ENCODE measurements at regions not wholly inside any gene's neighbourhood (a gene's known extent, or its start where the extent isn't known, plus 50 kb on each side); places are given as distances from the start of the nearest gene placed in this dataset.

GRCh38 chr15:100783291-100783690 is 96.3 kb upstream of the ALDH1A3 start:
- Histone ChIP-seq H3K27ac (no peak overlapping the region), H3K9ac (no peak overlapping the region), H3K36me3 (no peaks in the 10 kb centered on the region), H3K4me2 (peak overlapping the region; percentile 46), H3K4me3 (no peak overlapping the region), H3K4me1 (peaks cover 13% of the 10 kb centered on the region), H4K20me1 (no peaks in the 10 kb centered on the region), H3K9me3 (no peaks in the 10 kb centered on the region), H3K27me3 (no peaks in the 10 kb centered on the region)
- no peak for TF ChIP-seq Cebpa-rat (IDR thresholded peaks at IDR 0.05)

DNA sequence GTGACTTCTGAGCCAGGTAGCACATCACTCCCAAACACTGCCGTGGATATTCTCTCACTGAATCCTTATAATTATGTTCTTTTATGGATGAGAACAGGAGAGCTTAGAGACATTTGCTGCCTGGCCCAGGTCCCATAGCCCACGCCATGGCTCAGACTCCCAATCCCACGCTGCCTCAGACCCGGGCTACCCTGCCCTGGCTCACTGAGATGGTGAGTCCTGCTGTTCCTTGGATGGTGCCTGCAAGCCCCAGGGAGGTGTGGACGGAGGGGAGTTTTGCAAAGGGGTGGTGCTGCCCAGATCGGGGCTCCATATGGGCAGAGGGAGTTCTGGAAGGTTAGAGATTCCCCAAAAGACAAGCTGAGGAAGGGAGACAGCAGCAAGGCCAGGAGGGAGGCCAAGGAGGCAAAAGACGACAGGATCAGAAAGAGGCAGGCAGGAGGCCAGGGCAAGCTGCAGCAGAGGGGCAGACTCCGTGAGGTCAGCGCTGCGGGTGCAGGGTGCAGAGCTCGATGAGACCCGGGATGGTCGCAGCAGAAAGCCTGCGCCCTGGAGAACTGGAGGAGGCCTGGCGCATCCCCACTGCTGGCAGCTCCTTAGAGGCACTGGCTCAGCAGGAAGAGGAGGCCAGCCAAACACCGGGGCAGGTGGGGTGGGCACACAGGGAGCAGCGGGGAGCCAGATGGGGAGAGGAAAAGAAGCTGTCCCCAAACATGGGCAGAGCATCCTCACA is 95.7 kb upstream of the ALDH1A3 start:
- H3K36me3 ChIP-seq = no peaks in the 10 kb centered on the region
- H3K27ac ChIP-seq = no peak overlapping the region
- H3K4me1 ChIP-seq = peaks cover 13% of the 10 kb centered on the region
- no peak for TF ChIP-seq Cebpa-rat (IDR thresholded peaks at IDR 0.05)
- H3K9me3 ChIP-seq = no peaks in the 10 kb centered on the region
- no peaks in the 10 kb centered on the region for H4K20me1 ChIP-seq
- peak overlapping the region; percentile 46 for H3K4me2 ChIP-seq
- no peak overlapping the region for H3K4me3 ChIP-seq
- H3K27me3 ChIP-seq = no peaks in the 10 kb centered on the region
- H3K9ac ChIP-seq = no peak overlapping the region

- no peak overlapping the region for H3K4me3 ChIP-seq
- H3K9ac ChIP-seq = no peak overlapping the region
- peaks cover 13% of the 10 kb centered on the region for H3K4me1 ChIP-seq
- no peak overlapping the region for H3K4me2 ChIP-seq
- H4K20me1 ChIP-seq = no peaks in the 10 kb centered on the region
- no peaks in the 10 kb centered on the region for H3K36me3 ChIP-seq
- no peak overlapping the region for H3K27ac ChIP-seq
- H3K9me3 ChIP-seq = no peaks in the 10 kb centered on the region
- no peaks in the 10 kb centered on the region for H3K27me3 ChIP-seq
- TF ChIP-seq Cebpa-rat (IDR thresholded peaks at IDR 0.05) = no peak
These were observed 95.0 kb upstream of the ALDH1A3 start for GRCh38 chr15:100784493-100785180.

- Histone ChIP-seq H3K27ac (no peak overlapping the region), H4K20me1 (no peaks in the 10 kb centered on the region)
- TF ChIP-seq Cebpa-rat (IDR thresholded peaks at IDR 0.05) = no peak
These were observed 94.2 kb upstream of the ALDH1A3 start for GRCh38 chr15:100785181-100786138.

GRCh38 chr15:100786139-100786531 is 93.5 kb upstream of the ALDH1A3 start:
- no peaks in the 10 kb centered on the region for H3K36me3 ChIP-seq
- no peaks in the 10 kb centered on the region for H3K9me3 ChIP-seq
- H3K27ac ChIP-seq = no peak overlapping the region
- peaks cover 13% of the 10 kb centered on the region for H3K4me1 ChIP-seq
- no peak overlapping the region for H3K9ac ChIP-seq
- no peaks in the 10 kb centered on the region for H3K27me3 ChIP-seq
- H3K4me2 ChIP-seq = no peak overlapping the region
- no peak for TF ChIP-seq Cebpa-rat (IDR thresholded peaks at IDR 0.05)
- no peaks in the 10 kb centered on the region for H4K20me1 ChIP-seq
- no peak overlapping the region for H3K4me3 ChIP-seq

More at GRCh38 chr15:100785181-100786138, 94.2 kb upstream of the ALDH1A3 start:
- Histone ChIP-seq H3K4me3 (no peak overlapping the region), H3K9ac (no peak overlapping the region), H3K36me3 (no peaks in the 10 kb centered on the region), H3K4me1 (peaks cover 13% of the 10 kb centered on the region), H3K4me2 (no peak overlapping the region), H3K27me3 (no peaks in the 10 kb centered on the region), H3K9me3 (no peaks in the 10 kb centered on the region)

GRCh38 chr15:100786901-100787566 is 92.6 kb upstream of the ALDH1A3 start:
- H3K9ac ChIP-seq = no peak overlapping the region
- H3K4me3 ChIP-seq = no peak overlapping the region
- no peak overlapping the region for H3K27ac ChIP-seq
- H3K4me2 ChIP-seq = no peak overlapping the region
- peaks cover 13% of the 10 kb centered on the region for H3K4me1 ChIP-seq
- H3K36me3 ChIP-seq = no peaks in the 10 kb centered on the region
- no peaks in the 10 kb centered on the region for H4K20me1 ChIP-seq
- TF ChIP-seq Cebpa-rat (IDR thresholded peaks at IDR 0.05) = no peak
- no peaks in the 10 kb centered on the region for H3K27me3 ChIP-seq
- H3K9me3 ChIP-seq = no peaks in the 10 kb centered on the region

GRCh38 chr15:100787567-100788417 is 91.8 kb upstream of the ALDH1A3 start:
- Histone ChIP-seq H3K36me3 (no peaks in the 10 kb centered on the region), H3K27ac (no peak overlapping the region), H4K20me1 (no peaks in the 10 kb centered on the region), H3K4me1 (peaks cover 11% of the 10 kb centered on the region), H3K9me3 (no peaks in the 10 kb centered on the region), H3K27me3 (no peaks in the 10 kb centered on the region), H3K9ac (no peak overlapping the region), H3K4me2 (no peak overlapping the region), H3K4me3 (no peak overlapping the region)
- TF ChIP-seq Cebpa-rat (IDR thresholded peaks at IDR 0.05) = no peak

- H3K36me3 ChIP-seq = no peaks in the 10 kb centered on the region
- H3K4me2 ChIP-seq = no peak overlapping the region
- H3K9ac ChIP-seq = no peak overlapping the region
- H4K20me1 ChIP-seq = no peaks in the 10 kb centered on the region
- TF ChIP-seq Cebpa-rat (IDR thresholded peaks at IDR 0.05) = no peak
- no peak overlapping the region for H3K27ac ChIP-seq
- no peak overlapping the region for H3K4me3 ChIP-seq
- H3K9me3 ChIP-seq = 0 out of 2 replicates have a peak, but pooled peaks cover under 1% of the 10 kb centered on the region
- peaks cover 3% of the 10 kb centered on the region for H3K4me1 ChIP-seq
- H3K27me3 ChIP-seq = no peaks in the 10 kb centered on the region
These were observed 91.1 kb upstream of the ALDH1A3 start for GRCh38 chr15:100788418-100789105.

All from BLaER1 (cell line).